GM19397 (cell line): ENCODE measurements at regions not wholly inside any gene's neighbourhood (a gene's known extent, or its start where the extent isn't known, plus 50 kb on each side); places are given as distances from the start of the nearest gene placed in this dataset.
"Not testable (repeated sequence)": the region's sequence is repeated elsewhere in the genome, so short reads cannot be mapped to it uniquely, and the experiment has no call there.

Experiments
- ATAC-seq: cut with Tn5 transposase; IDR thresholded peaks from one replicate; pipeline ENCODE4 v1.9.1; 2021; ENCODE audit warnings: mild to moderate bottlenecking, moderate library complexity; ENCODE audit not compliant: unreplicated experiment

- not testable (repeated sequence) for ATAC-seq
These were observed 133.6 kb upstream of the ZNF217 start for GRCh38 chr20:53727239-53727638.

- no peak for ATAC-seq
These were observed 131.9 kb upstream of the ZNF217 start for GRCh38 chr20:53725575-53725970.

GRCh38 chr20:53723621-53724020 is 130.0 kb upstream of the ZNF217 start:
- no peak for ATAC-seq

- ATAC-seq = no peak
These were observed 129.4 kb upstream of the ZNF217 start for GRCh38 chr20:53723045-53723444.

GRCh38 chr20:53722515-53723036 is 128.9 kb upstream of the ZNF217 start:
- no peak for ATAC-seq

- not testable (repeated sequence) for ATAC-seq
These were observed 127.9 kb upstream of the ZNF217 start for GRCh38 chr20:53721445-53721963.

GRCh38 chr20:53719171-53719803 is 125.6 kb upstream of the ZNF217 start:
- not testable (repeated sequence) for ATAC-seq

GRCh38 chr20:53718142-53719021 is 124.7 kb upstream of the ZNF217 start:
- ATAC-seq = no peak

GRCh38 chr20:53716395-53716794 is 122.8 kb upstream of the ZNF217 start:
- no peak for ATAC-seq

- ATAC-seq = no peak
These were observed 120.9 kb upstream of the ZNF217 start for GRCh38 chr20:53714524-53714923.

- no peak for ATAC-seq
These were observed 119.9 kb upstream of the ZNF217 start for GRCh38 chr20:53713328-53714056.

- ATAC-seq = no peak
These were observed 118.8 kb upstream of the ZNF217 start for GRCh38 chr20:53712212-53712977.

GRCh38 chr20:53711333-53712211 is 117.9 kb upstream of the ZNF217 start:
- ATAC-seq = no peak

GRCh38 chr20:53708129-53708968 is 114.7 kb upstream of the ZNF217 start:
- peak; percentile 48 for ATAC-seq

GRCh38 chr20:53707371-53708055 is 113.9 kb upstream of the ZNF217 start:
- peak; percentile 16 for ATAC-seq

GRCh38 chr20:53706466-53707370 is 113.1 kb upstream of the ZNF217 start:
- peak; percentile 41 for ATAC-seq

GRCh38 chr20:53706008-53706465 is 112.4 kb upstream of the ZNF217 start:
- no peak for ATAC-seq
